DND-41 (cell line): ENCODE measurements at regions not wholly inside any gene's neighbourhood (a gene's known extent, or its start where the extent isn't known, plus 50 kb on each side); places are given as distances from the start of the nearest gene placed in this dataset.

ENCODE experiments used
- ATAC-seq: fragments of 200-7000 bp; cut with Tn5 transposase; 3 replicates; pipeline ENCODE4 v1.9.1; 2021; ENCODE audit warnings: low read depth; ENCODE audit not compliant: insufficient read depth
- DNase-seq: peaks from one replicate; pipeline ENCODE4 v3.0.0-alpha.2; 2020
- H2AFZ ChIP-seq: 2 replicates; pipeline ENCODE4 v1.6.0; 2012; ENCODE audit warnings: low read depth, low read length
- H3K27ac ChIP-seq: 2 replicates; pipeline ENCODE4 v1.5.1; 2012; ENCODE audit warnings: low read length, inconsistent platforms
- H3K27me3 ChIP-seq: fragments of 200-600 bp; sonication (generic); 2 replicates; pipeline ENCODE4 v1.6.0; 2012; ENCODE audit warnings: low read length, mild to moderate bottlenecking, inconsistent platforms; ENCODE audit not compliant: insufficient read depth, poor library complexity
- H3K36me3 ChIP-seq: 2 replicates; pipeline ENCODE4 v1.5.1; 2012; ENCODE audit warnings: low read length, inconsistent platforms; ENCODE audit not compliant: insufficient read depth
- H3K4me1 ChIP-seq: 2 replicates; pipeline ENCODE4 v1.5.1; 2012; ENCODE audit warnings: mild to moderate bottlenecking, low read length; ENCODE audit not compliant: insufficient read depth
- H3K4me2 ChIP-seq: 2 replicates; pipeline ENCODE4 v1.6.0; 2012; ENCODE audit warnings: mild to moderate bottlenecking, moderate library complexity, low read length, inconsistent platforms; ENCODE audit not compliant: insufficient read depth
- H3K4me3 ChIP-seq, 2 experiments: fragments of 200-600 bp in 1 of 2; shearing (Covaris generic) in 1 of 2; 2 replicates each; pipeline ENCODE4 v1.5.1; 2012 to 2016; ENCODE audit warnings: inconsistent platforms in 2 of 2, low read length in 2 of 2, mild to moderate bottlenecking in 2 of 2, low read depth in 1 of 2, moderate library complexity in 1 of 2
- H3K79me2 ChIP-seq: 2 replicates; pipeline ENCODE4 v1.6.0; 2012; ENCODE audit warnings: low read length, inconsistent platforms; ENCODE audit not compliant: insufficient read depth
- H3K9ac ChIP-seq: 2 replicates; pipeline ENCODE4 v1.6.0; 2012; ENCODE audit warnings: low read depth, mild to moderate bottlenecking, inconsistent platforms, low read length, moderate library complexity
- H3K9me3 ChIP-seq: 2 replicates; pipeline ENCODE4 v1.5.1; 2012; ENCODE audit warnings: low read length, moderate library complexity, mild to moderate bottlenecking, inconsistent platforms; ENCODE audit not compliant: insufficient read depth, severe bottlenecking
- H4K20me1 ChIP-seq: 2 replicates; pipeline ENCODE4 v1.6.0; 2012; ENCODE audit warnings: low read length; ENCODE audit not compliant: insufficient read depth
- EZH2 ChIP-seq: IDR thresholded peaks from 3 replicates; pipeline ENCODE4 v1.6.1; 2012; ENCODE audit warnings: borderline replicate concordance, low read depth, mild to moderate bottlenecking, moderate library complexity, low read length, inconsistent platforms; ENCODE audit not compliant: severe bottlenecking
- TF ChIP-seq, protein P1 (sequence below): IDR thresholded peaks from 2 replicates; pipeline ENCODE4 v1.5.1; 2012; ENCODE audit warnings: borderline replicate concordance, low read length, moderate library complexity, mild to moderate bottlenecking; ENCODE audit not compliant: poor library complexity, severe bottlenecking; ENCODE audit errors: extremely low read depth

DNA sequence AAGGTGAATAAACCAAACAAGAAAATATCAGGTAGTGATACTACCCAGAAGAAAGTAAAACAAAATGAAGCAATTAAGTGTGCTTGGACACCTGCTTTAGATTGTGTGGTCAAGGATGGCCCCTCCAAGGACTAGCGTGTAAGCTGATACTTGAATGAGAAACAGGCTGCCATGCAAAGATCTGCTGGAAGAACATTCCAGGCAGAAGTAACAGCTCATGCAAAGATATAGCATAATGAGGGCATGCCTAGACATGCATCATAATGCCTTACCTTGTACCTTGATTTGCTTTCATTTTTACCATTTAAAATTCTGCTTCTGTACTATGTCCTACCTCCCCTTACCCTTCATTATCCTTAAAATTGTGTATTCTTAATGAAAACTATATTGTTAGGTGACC is 74.8 kb upstream of the HDAC9 start:
- TF ChIP-seq EZH2, result no peak
- TF ChIP-seq, protein P1, sequence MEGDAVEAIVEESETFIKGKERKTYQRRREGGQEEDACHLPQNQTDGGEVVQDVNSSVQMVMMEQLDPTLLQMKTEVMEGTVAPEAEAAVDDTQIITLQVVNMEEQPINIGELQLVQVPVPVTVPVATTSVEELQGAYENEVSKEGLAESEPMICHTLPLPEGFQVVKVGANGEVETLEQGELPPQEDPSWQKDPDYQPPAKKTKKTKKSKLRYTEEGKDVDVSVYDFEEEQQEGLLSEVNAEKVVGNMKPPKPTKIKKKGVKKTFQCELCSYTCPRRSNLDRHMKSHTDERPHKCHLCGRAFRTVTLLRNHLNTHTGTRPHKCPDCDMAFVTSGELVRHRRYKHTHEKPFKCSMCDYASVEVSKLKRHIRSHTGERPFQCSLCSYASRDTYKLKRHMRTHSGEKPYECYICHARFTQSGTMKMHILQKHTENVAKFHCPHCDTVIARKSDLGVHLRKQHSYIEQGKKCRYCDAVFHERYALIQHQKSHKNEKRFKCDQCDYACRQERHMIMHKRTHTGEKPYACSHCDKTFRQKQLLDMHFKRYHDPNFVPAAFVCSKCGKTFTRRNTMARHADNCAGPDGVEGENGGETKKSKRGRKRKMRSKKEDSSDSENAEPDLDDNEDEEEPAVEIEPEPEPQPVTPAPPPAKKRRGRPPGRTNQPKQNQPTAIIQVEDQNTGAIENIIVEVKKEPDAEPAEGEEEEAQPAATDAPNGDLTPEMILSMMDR, result no peak
- Histone ChIP-seq H3K79me2 (no peaks in the 10 kb centered on the region), H3K4me3 (no peak overlapping the region), H3K27me3 (no peaks in the 10 kb centered on the region), H4K20me1 (no peaks in the 10 kb centered on the region), H3K9me3 (no peaks in the 10 kb centered on the region), H3K36me3 (no peaks in the 10 kb centered on the region), H2AFZ (no peak overlapping the region), H3K27ac (no peak overlapping the region), H3K4me1 (no peaks in the 10 kb centered on the region), H3K4me2 (no peak overlapping the region), H3K9ac (no peak overlapping the region)
- no peak for DNase-seq
- no peak for ATAC-seq

DNA sequence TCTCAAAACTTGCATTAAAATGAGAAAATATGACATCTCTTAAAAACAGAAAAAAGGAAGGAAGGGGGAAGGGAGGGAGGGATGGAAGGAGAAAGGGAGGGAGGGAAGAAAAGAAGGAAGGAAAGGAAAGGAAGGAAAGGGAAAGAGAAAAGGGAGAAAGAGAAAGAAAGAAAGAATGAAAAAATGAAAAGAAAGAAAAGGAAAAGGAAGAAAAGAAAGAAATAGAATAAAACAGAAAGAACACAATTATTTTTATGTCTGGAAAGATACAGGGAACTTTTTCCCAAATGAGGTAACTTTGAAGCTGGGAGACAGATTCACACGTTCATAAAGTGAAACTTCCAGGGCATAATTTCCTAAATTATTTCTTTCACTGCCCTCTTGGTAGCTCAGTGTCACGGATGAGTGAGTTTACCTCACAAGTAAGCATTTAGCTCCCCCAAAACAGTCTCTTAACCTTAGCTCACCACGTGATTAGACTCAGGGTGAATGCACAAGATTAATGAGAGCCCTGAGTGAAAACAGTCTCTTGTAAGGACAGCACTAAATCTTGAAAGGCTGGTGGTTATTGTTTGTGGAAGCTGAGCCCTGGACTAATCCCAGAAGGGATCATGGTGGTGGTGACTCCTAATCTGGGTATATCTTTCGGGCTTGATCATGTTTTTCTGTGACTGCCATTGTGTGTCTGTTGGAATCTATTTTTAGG is 74.1 kb upstream of the HDAC9 start:
- Histone ChIP-seq H3K4me3 (no peak overlapping the region), H3K27me3 (no peaks in the 10 kb centered on the region), H4K20me1 (no peaks in the 10 kb centered on the region), H3K27ac (no peak overlapping the region), H3K9me3 (no peaks in the 10 kb centered on the region), H3K4me2 (no peak overlapping the region), H3K79me2 (no peaks in the 10 kb centered on the region), H3K9ac (no peak overlapping the region), H2AFZ (no peak overlapping the region), H3K36me3 (no peaks in the 10 kb centered on the region), H3K4me1 (no peaks in the 10 kb centered on the region)
- DNase-seq (no peak), ATAC-seq (no peak)
- no peak for TF ChIP-seq EZH2
- TF ChIP-seq, protein P1, result no peak

DNA sequence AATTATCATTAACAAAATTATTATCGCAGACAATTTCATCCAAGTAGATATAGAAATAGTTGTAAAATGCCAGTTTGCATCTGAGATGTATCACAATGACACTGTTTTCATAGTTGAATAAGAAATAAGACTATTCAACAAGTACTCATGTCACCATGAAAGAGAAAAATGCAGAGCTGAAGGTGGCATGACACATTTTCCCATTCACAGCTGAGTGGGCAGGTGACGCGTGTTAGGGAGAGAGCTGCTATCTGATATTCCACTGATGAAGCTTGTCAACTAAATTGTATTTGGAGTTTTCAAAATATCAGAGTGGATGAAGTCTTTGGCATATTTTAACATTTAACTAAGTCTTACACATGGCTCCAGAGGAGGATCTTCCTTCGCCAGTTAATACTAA is 70.3 kb upstream of the HDAC9 start:
- H2AFZ ChIP-seq, result no peak overlapping the region
- no peak overlapping the region for H3K4me3 ChIP-seq
- H3K9ac ChIP-seq, result no peak overlapping the region
- DNase-seq (no peak), ATAC-seq (no peak)
- H3K79me2 ChIP-seq, result no peaks in the 10 kb centered on the region
- no peaks in the 10 kb centered on the region for H3K9me3 ChIP-seq
- no peak overlapping the region for H3K4me2 ChIP-seq
- TF ChIP-seq EZH2, result no peak
- TF ChIP-seq, protein P1, result no peak
- no peaks in the 10 kb centered on the region for H3K4me1 ChIP-seq
- H3K36me3 ChIP-seq, result no peaks in the 10 kb centered on the region
- no peaks in the 10 kb centered on the region for H3K27me3 ChIP-seq
- H4K20me1 ChIP-seq, result no peaks in the 10 kb centered on the region
- no peak overlapping the region for H3K27ac ChIP-seq

DNA sequence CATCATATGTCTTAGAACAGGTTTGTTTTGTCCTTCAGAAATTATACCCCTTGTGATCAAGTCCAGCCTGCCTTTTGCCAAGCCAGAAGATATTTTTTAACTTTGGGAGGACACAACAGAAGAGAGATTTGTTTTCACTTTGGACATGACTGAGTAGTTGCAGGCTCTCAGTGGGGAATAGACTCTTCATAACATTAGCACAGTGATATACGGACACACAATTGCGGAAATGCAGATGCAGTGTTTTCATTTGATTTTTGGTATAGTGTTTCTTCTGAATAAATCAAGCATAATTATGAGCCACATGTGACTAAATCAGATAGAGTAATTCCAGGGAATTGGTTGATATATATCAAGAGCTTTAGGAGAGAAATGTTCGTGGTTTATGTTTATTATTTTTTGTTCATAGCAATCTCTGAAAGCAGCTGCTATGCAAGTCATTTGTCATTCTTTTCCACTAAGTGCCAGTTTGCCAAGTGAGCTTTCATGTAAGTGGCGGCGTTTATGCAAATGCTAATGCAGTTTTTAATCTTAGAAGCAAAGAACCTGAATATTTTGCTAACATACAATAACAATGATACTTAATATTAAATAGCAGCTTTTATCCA is 69.6 kb upstream of the HDAC9 start:
- ATAC-seq (no peak), DNase-seq (no peak)
- Histone ChIP-seq H3K9me3 (no peaks in the 10 kb centered on the region), H3K36me3 (no peaks in the 10 kb centered on the region), H3K4me3 (no peak overlapping the region), H4K20me1 (no peaks in the 10 kb centered on the region), H3K9ac (no peak overlapping the region), H3K27ac (no peak overlapping the region), H2AFZ (no peak overlapping the region), H3K4me1 (no peaks in the 10 kb centered on the region), H3K4me2 (no peak overlapping the region), H3K27me3 (no peaks in the 10 kb centered on the region), H3K79me2 (no peaks in the 10 kb centered on the region)
- no peak for TF ChIP-seq EZH2
- TF ChIP-seq, protein P1, result no peak
